ENCODE measurements at regions not wholly inside any gene's neighbourhood (a gene's known extent, or its start where the extent isn't known, plus 50 kb on each side); places are given as distances from the start of the nearest gene placed in this dataset.

GRCh38 chr12:115443351-115443938 is 759.5 kb upstream of the TBX3 start:
- H3K27me3 ChIP-seq: no peaks in the 10 kb centered on the region
- no peak overlapping the region for H3K4me3 ChIP-seq
- no peaks in the 10 kb centered on the region for H3K4me1 ChIP-seq
- intact Hi-C loops (cut with DNase I): no loop called here
- DNase-seq: no peak
- TF ChIP-seq CTCF (IDR thresholded peaks at IDR 0.05) (no peak), POLR2A (IDR thresholded peaks at IDR 0.05) (no peak)
- no peak overlapping the region for H3K27ac ChIP-seq
- H3K9me3 ChIP-seq: no peaks in the 10 kb centered on the region
- no peak for ATAC-seq
- 76% methylated on average over 4 of the region's 4 CpGs for WGBS (ENCODE audit: insufficient coverage, low coverage, low lambda C conversion rate, missing lambda C conversion rate)
- H3K36me3 ChIP-seq: no peaks in the 10 kb centered on the region

DNA sequence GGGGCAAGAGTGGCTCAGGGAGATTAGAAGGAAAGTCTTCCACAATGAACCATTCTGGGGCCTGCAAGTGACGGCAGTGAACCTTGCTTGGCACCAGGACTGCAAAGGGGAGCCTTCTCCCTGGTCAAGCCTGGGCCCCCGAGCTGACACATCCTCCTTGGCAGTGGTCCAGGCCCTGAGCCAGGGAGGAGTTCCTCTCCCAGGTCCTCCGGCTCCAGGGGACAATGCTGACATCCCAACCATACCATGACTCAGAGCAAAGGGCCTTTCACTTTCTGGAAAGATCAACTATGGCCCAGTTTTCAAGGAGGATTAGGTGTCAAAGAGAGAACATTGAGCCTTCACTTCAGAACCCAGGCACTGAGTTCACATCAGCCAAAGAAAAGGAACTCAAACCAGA is 756.5 kb upstream of the TBX3 start:
- Histone ChIP-seq H3K27ac (no peak overlapping the region), H3K27me3 (no peaks in the 10 kb centered on the region), H3K36me3 (no peaks in the 10 kb centered on the region), H3K4me1 (no peaks in the 10 kb centered on the region), H3K9me3 (no peaks in the 10 kb centered on the region), H3K4me3 (no peak overlapping the region)
- TF ChIP-seq POLR2A (IDR thresholded peaks at IDR 0.05): no peak
- no peak for TF ChIP-seq CTCF (IDR thresholded peaks at IDR 0.05)
- DNase-seq: peak in 1 of 3 donors; percentile 38
- WGBS (ENCODE audit: insufficient coverage, low coverage, low lambda C conversion rate, missing lambda C conversion rate): 14% methylated on average over 1 of the region's 3 CpGs
- intact Hi-C loops (cut with DNase I): no loop called here
- peak in 1 of 4 donors; percentile 13 for ATAC-seq

DNA sequence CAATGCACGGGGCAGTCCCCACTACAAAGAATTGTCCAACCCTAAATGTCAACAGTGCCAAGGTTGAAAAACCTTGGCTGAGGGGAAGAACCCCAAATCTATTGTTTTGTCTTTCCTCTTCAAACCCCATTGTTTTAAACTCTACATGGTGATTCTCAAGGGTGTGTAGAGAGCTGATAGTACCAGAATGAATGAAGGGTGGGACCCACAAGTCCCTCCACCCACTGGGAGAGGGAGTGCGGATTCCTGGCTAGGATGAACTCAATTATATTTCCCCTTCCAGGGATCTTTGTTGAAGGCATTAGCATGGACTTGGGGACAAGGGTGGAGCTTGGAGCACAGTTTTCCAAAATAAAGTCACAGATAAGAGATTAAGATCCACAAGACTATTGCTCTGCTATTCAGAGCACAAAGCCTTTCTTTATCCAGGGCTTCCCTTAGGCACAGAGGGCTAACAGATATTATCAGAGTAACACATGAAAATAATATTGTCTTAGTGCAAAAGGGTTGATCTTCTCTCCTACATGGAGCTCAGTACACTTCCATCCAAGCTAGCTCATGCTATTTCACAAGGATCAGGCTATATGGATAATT is 755.1 kb upstream of the TBX3 start:
- no peak overlapping the region for H3K4me3 ChIP-seq
- ATAC-seq: no peak
- 71% methylated on average over 2 of the region's 2 CpGs for WGBS (ENCODE audit: insufficient coverage, low coverage, low lambda C conversion rate, missing lambda C conversion rate)
- no peaks in the 10 kb centered on the region for H3K9me3 ChIP-seq
- H3K4me1 ChIP-seq: no peaks in the 10 kb centered on the region
- H3K36me3 ChIP-seq: no peaks in the 10 kb centered on the region
- intact Hi-C loops (cut with DNase I): no loop called here
- H3K27ac ChIP-seq: no peak overlapping the region
- no peaks in the 10 kb centered on the region for H3K27me3 ChIP-seq
- TF ChIP-seq POLR2A (IDR thresholded peaks at IDR 0.05): no peak
- TF ChIP-seq CTCF (IDR thresholded peaks at IDR 0.05): no peak
- DNase-seq: no peak

DNA sequence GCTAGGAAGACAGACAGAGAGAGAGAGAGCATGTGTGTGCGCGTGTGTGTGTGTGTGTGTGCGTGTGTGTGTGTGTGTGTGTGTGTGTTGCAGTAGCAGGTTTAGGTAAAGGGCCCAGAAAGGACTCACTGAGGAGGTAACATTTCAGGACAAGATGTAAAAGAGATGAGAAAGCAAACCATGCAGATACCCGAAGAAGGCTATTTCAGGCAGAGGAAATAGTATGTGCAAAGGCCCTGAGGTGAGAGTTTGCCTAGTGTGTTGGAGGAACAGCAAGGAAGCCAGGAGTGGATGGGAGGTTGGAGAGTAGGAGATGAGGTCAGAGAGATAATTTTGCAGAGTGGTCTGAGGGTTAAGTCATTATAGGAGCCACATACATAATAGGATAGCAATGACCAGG is 754.3 kb upstream of the TBX3 start:
- no peak for DNase-seq
- intact Hi-C loops (cut with DNase I): no loop called here
- ATAC-seq: no peak
- 67% methylated on average over 4 of the region's 4 CpGs for WGBS (ENCODE audit: insufficient coverage, low coverage, low lambda C conversion rate, missing lambda C conversion rate)
- Histone ChIP-seq H3K27ac (no peak overlapping the region), H3K9me3 (no peaks in the 10 kb centered on the region), H3K4me3 (no peak overlapping the region), H3K36me3 (no peaks in the 10 kb centered on the region), H3K27me3 (no peaks in the 10 kb centered on the region), H3K4me1 (no peaks in the 10 kb centered on the region)
- TF ChIP-seq CTCF (IDR thresholded peaks at IDR 0.05): no peak
- TF ChIP-seq POLR2A (IDR thresholded peaks at IDR 0.05): no peak
